ENCODE measurements at regions not wholly inside any gene's neighbourhood (a gene's known extent, or its start where the extent isn't known, plus 50 kb on each side); places are given as distances from the start of the nearest gene placed in this dataset.

DNA sequence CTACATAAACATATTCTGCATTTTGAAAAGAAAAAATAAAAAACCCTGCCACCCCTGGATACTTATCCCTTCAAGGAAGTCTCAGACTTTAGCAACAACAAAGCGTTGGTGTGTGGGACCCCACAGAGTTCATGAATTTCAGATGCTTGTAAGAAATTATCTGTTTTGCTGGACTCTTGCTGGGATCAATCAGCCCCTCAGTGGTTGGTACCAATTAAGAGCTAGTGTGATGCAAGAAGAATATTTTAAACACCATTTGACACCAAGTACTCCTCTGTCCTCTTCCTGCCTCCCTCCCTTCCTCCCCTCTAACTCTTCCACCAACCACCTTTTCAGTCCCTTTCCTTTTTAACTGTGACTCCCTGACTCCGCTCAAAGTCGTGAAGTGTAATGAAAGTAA is 51.5 kb downstream of the SST start:
- DNase-seq (ENCODE audit: low spot score) (no peak), FAIRE-seq (no peak)

DNA sequence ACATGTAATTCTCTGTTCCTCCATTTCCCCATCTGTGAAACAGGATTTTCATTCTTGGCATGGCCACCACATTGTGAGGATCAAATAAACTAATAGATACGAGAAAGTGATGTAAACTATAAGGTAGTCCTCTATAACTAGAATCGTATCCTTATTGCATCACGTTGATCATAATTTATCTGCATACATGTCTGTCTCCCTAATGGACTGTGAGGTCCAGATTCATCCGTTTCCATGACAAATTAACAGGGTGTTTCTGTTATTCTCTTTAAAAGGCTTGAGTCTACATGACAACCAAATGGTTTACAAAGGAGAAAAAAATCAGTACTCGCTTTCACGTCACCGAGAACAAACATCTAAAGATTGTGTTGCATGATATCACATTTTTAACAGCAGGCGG is 53.0 kb downstream of the SST start:
- DNase-seq (ENCODE audit: low spot score) (no peak), FAIRE-seq (no peak)

DNA sequence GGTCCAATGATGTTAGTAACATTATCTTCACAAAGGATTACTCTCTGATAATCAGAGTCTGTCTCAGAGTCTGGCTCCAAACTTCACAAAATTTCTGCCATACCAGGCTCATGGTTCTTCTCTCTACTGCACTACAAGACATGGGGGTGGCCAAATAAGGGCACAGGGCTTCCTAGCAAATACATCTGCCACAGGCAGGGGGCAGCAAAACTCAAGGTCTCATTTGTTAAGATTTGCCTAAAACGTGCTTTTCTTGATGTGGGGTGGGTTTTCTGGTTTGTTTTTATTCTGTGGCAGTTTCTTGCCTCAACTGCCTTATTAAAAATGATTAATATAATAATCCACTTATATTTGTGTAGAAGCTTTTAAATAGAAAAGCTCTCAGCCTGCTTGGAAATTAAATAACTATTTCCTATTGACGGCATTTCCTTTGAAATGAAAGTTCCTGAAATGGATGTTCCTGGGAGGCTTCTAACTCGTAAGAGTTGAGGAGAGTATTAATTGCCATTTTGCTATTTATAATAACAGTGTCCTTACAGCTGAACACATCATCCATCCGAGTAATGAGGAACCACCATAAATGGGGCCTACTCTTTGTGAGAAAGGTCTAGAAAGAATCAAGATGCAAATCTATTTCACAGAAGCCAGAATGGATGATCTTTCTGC is 53.8 kb downstream of the SST start:
- DNase-seq (ENCODE audit: low spot score) (peak; percentile 17), FAIRE-seq (no peak)

DNA sequence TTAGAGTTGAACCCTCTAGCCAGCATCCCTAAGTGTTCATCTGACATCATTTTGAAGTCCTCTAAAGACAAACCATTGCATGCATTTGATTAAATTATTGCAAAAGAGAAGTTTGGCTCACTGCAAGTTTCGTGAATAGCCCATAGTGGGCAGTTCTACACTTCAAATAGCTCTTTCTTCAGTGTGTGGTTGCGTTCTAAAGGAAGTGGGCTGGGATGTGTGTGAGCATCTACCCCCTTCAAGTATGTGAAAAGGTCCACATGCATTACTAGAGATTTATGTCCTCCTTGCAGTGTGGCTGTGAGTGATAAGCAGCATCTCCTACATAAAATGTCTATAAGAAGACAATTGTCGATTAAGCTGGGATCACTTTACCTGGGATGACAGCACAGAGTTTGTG is 54.6 kb downstream of the SST start:
- no peak for FAIRE-seq
- no peak for DNase-seq (ENCODE audit: low spot score)

DNA sequence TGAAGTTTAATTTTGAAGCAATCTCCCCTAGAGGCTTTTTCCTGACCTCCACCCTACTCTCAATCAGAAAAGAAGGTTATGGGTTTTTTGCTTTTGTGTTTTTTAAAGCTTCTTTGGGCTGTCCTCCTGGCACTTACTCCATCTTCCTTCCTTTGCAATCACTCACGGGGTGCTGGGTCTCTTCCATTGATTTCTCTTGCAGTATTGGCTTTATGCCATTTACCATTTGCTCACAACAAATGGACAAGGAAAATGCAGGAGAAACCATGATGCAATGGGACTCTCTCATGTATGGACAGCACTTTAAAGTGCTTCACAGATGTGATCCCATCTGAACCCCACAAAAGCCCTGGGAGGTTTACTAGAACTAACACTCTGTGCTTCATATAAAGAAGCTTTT is 57.5 kb downstream of the SST start:
- DNase-seq (ENCODE audit: low spot score) = no peak
- FAIRE-seq = no peak

DNA sequence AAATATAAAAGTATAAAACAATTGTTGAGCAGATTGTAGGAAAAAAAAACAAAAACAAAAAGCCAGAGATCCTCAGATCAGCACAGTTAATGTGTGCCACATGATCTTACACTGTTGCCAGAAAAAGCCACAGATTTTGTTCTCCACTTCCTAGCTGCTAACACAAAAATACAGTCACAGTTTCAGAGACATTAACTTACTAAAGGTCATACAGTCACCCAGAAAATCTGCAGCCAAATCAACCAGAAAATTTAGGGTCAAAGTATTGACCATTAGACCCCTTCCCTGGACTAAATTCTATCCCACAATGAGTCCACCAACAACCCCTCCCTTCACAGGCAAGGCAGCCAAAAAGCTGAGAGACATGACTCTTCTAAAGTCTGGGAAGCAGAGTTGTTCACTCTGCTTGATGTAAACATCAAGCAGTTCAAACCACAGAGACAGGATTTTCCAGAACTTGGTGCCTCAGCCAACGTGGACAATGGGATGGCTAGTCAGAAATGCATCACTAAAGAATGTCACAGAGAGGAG is 59.1 kb downstream of the SST start:
- FAIRE-seq (peak; percentile 54), DNase-seq (ENCODE audit: low spot score) (no peak)

DNA sequence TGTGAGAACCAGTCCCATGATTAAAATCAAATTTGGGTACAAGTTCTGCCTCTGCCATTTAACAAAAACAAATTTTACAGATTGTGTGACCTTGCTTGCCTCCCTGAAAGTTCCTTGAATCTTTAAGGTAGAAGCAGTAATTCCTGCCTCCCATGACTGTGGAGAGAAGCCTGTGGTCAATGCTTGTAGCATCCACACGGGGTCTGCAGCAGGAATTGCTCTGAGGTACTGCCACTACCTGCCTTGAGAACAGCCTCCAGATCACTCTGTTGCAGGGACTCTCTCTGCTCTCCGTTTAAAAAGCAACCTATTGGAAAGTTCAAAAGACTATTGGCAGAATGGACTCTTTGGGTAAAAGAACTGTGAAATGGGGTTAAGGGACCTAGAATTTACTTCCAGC is 75.9 kb downstream of the SST start:
- DNase-seq (ENCODE audit: low spot score) (no peak), FAIRE-seq (no peak)

DNA sequence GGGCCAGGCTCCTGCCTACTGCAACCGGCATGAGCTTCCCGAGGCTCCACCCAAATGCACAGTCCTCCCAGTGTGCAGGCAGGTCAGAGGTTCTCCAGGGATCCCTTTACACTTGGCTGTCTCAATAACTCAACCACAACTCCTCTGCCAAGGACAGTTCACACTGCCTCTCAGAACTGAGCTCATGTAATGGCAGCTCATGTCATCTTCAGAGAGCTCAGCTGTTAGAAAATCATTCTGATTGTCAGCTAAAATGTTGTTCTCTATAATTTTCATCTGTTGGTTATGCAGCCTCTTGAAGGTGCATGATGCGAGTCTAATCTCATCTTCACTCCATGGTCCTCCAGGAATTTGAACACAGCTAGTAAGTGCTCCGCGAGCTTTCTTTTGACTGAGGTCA is 76.7 kb downstream of the SST start:
- DNase-seq (ENCODE audit: low spot score) (no peak), FAIRE-seq (no peak)

DNA sequence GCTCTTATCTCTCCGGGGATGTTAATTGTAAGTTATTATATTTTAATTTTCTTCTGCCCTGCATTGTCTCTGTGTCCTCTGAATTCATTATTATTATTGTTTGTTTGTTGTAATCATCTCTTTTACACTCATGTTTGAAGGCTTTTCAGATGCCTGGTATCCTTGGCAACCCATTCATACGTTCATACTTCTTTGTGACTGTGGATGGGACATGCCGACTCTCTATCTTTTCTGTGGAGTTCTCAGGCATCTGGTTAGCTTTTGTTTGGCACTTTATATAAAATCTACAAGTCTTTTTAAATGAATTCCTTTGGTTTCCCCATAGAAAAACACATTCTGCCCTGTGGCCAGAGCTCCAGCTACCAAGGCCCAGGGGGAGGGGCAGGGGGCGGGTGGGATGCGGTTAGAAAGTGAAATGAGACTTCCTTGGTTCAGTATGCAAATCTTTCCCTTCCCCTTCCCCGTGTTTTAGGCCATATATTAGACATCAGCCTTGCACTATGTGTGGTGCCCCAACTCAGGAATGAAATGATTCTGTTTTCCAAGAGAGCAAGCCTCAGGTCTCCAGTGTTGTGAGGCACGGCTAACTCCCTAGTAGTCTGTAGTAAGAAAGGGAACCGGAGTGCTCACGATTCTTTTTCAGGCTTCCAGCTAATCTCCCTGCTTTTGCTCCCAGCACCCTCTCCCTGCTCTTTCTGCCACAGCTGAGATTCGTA is 79.2 kb downstream of the SST start:
- DNase-seq (ENCODE audit: low spot score) (no peak), FAIRE-seq (no peak)

DNA sequence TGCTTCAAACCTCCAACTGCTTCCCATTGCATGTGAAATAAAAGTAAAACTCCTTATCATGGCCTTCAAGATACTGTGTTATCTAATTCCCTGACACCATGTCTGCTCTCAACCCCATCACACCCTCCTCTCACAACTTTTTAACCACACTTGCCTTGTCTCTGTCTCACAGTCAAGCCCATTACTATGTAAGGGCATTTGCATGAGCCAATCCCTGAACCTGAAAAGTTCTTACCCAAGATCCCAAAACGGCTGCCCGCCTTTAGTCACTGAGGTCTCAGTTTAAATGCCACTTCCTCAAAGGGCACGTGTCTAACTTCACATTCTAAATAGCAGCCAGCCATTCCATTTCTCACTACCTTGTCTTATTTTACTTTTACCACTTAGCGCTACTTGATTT is 83.1 kb downstream of the SST start:
- FAIRE-seq = no peak
- DNase-seq (ENCODE audit: low spot score) = no peak

DNA sequence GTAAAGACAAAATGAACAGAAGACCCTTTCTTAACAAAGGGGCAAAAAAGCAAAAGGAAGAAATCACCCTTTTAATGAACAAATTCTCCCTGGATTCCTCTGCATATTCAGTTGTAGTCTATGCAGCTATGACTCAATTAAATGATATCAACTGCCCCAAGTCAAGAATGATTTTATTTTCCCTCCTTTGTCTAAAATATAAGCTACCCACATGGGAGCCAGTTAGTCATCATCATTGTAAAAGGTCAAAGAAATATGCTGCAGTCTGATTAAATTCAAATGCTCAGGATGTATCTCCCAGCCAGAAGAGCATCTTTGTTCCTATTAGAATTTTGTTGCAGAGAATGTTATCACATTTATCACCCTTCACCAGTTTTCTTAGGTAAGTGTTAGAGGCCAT is 84.0 kb downstream of the SST start:
- FAIRE-seq (no peak), DNase-seq (ENCODE audit: low spot score) (no peak)

DNA sequence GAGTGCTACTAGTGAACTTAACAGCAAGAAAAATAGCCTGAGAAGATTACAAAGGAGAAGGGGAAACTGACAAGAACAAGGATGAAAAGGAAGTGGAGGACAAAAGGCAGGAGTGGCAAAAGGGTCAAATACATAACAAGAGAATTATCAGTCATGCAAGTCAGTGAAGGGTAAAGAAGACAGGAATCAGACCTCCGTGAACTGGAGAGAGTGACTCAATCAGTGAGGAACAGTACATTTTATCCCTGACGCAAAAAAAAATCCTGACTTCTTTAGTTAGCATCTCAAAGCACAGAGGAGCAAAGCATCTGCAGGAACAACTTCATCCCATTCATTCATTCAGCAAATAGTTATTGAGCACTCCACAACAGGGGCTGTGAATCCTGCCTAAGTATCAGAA is 97.8 kb downstream of the SST start:
- FAIRE-seq = peak; percentile 95

DNA sequence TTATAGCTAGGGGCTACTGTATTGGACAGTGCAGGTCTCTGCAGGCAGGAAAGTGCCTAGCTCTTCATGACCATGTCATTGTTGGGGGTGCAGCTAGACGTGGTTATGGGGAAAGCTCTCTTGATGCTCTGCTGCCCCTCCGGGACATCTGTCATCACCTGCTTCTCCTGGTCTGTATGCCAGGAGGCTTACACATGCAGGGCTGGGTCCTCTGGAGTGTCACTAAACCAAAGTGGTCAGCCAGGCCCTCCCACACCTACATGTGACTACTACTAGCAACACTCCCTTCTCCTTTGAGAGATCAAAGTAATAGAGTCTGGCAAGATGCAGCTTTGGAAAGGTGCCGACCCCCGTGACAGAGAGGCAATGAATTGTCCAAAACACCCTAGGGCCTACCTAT is 98.5 kb downstream of the SST start:
- FAIRE-seq = peak; percentile 58
- DNase-seq (ENCODE audit: low spot score) = peak; percentile 56

More for the DNA sequence above, 97.8 kb downstream of the SST start:
- peak; percentile 82 for DNase-seq (ENCODE audit: low spot score)

DNA sequence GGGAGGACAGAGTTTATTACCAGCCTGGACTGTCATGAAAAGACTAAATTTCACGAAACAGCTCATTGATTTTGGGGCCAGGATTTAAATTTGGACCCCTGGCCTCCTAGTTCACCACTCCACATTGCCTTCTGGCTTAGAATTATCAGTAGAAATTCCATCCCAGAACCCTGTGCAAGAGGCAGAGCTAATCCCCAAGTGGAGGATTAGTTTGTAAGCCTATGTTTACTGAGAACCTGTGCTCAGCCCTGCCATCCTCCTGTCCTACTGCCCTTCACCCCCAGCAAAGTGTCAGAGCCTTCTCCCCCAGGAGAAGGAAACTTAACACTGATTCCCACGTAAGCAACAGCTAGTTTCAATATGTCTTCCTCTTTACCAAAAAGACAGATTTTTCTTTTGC is 99.4 kb downstream of the SST start:
- no peak for FAIRE-seq
- DNase-seq (ENCODE audit: low spot score) = no peak

DNA sequence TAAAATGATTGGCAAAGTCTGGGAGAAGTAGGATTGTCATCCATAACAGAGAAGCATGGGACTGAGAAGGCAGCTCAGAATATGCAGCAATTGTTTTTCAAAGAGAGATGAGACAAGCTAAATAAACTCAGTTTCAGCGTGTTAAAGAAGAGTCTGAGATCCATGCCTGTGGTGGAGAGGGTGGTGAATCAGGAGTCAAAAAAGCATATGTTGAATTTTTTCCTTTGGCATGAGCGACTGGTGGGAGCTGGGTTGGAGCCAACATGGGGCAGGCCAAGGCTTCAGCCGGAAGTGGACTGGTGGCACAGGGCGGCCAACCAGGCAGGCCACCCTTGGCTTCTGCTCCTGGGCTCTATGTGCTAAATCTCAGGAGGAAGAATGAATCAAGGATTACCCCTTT is 102.0 kb downstream of the SST start:
- DNase-seq (ENCODE audit: low spot score) = peak; percentile 60
- no peak for FAIRE-seq

DNA sequence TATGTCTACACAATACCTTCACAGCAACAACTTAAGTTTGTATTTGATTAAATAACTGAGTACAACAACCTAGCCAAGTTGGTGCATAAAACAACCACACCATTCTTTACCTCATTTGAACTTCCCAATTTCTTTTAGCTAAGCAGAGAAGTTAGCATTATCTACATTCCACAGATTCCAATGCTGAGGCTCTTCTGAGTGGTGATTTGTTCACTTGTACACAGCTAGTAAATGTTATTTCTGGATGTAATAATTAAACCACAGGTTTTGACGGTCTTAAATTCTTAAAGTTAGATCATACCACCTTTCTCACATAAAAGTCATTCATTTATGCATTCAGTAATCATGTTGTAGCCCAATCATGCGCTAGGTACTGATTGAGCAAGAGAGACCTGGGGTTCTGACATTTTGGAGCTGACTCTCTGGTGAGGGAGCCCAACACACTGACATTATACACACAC is 102.5 kb downstream of the SST start:
- FAIRE-seq (peak; percentile 98), DNase-seq (ENCODE audit: low spot score) (peak; percentile 91)

DNA sequence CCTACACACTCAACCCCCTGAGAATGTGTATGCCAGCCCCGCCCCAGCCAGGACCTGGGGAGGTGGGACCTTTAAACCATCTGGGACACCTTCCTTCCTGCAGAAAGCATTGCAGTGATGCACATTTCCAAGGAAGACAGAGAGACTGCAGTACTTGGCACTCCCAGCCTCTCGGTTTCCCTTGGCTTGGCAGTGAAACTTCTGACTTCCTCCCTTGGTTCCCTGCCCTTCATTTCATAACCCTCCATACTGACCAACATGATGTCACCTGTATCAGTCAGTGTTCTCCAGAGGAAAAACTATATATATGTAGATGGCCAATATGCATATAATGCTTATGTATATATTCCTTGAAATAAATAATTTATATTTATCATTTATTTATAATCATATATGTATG is 103.2 kb downstream of the SST start:
- DNase-seq (ENCODE audit: low spot score) (peak; percentile 56), FAIRE-seq (no peak)

DNA sequence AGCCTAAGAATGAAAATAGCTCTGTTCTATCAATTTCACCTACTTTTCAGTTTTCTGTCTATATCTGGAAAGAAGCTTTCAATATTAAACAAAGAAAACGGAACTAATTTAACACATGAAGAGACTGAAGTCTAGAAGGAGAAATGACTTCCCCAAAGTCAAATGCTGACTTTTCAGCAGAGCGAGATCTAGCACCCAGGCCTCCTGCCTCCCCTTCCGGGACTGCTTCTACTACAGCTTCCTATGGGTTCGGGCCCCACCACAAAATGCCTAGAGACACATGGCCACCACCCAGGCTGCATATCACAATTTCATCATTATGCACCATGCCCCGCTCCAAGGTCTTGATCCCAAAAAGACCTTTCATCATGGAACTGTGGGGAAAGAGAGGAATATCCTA is 104.5 kb downstream of the SST start:
- FAIRE-seq (no peak), DNase-seq (ENCODE audit: low spot score) (no peak)

DNA sequence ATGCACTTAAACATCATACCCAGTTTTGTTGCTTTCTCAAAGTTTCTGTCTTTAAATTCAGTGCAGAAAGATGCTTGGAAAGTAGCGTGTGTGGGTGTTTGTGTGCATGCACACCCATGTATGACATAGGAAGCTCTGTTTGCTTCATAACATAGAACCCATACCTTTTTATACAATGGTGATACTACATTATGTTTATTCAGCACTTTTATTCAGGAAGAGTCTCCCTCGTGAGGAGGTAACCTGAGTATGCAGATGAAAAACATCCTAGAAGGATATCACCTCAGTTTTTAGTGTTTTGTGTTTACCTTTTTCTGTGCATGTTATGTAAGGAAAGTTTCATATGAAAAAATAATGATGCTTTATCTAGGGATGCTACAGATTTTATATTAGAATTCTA is 111.2 kb downstream of the SST start:
- no peak for DNase-seq (ENCODE audit: low spot score)
- FAIRE-seq = no peak

DNA sequence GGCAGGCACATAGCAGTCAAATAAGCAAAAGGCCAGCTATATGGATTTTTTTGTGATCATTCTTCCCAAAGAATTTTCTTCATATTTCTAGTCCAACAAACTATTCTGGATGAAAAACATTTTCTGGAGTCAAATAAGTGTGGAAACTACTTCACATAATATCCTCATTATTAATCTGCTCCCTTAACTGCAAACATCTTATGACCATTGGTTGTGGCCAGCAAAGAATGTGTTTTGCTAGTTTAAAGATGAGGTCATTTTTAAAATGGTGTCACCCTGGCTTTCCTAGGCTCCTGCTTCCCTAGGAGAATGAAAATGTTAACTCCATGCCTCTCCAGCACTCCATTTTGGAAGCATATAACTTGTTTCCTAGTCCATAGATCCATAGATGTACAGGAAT is 118.8 kb downstream of the SST start:
- FAIRE-seq (peak; percentile 48), DNase-seq (ENCODE audit: low spot score) (no peak)

DNA sequence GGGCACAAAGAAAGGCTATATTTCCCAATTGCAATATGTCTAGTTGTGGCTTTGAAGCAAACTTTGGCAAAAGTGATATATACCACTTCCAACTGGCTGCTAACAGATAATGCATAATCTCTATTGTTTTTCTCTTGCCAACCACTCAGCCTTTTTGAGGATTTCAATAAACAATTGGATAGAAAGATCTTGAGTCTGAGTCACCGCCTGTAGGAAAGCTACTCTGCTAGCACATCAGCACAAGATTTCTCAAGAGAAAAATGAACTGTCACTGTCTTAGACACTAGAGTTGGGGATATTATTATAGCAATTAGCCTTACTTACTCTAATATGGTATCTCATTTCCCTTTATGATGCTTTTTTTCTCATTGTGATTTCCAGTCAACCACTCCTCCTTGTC is 119.7 kb downstream of the SST start:
- DNase-seq (ENCODE audit: low spot score) = no peak
- FAIRE-seq = no peak

DNA sequence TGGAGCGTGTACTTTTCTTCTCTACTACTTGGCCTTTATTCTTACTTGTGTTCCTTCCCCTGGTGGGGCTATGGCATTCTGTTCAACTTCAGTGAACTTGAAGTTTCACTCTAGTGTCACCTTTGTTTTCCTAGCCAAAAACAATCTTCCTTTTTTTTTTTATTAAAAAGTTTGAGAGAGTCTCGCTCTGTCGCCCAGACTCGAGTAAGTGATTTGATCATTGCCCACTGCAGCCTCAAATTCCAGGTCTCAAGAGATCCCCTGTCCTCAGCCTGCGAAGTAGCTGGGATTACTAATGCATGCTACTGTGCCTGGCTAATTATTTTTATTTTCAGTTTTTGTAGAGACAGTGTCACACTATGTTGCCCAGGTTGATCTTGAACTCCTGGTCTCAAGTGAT is 124.8 kb downstream of the SST start:
- DNase-seq (ENCODE audit: low spot score) = no peak
- no peak for FAIRE-seq

DNA sequence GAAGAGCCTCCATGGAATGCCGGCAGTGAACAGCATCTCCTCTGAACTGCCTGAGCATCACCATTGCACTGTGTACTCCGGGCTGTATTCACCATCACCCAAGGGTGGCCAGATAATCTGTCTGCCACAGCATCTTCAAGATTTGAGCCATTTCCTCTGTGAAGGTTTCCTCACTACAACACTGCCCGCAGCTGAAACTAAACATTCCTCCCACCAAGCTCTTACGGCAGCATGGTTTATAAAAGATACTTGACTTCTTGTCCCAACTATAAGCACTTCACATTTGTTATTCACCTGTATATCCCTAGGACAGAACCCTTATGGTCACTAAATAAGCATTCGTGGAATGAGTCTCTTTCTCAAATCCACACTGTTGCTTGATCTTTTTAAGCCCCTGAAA is 125.9 kb downstream of the SST start:
- FAIRE-seq = no peak
- DNase-seq (ENCODE audit: low spot score) = no peak
